GM21717 (cell line): ENCODE measurements at regions not wholly inside any gene's neighbourhood (a gene's known extent, or its start where the extent isn't known, plus 50 kb on each side); places are given as distances from the start of the nearest gene placed in this dataset.

Experiments used
- ATAC-seq: cut with Tn5 transposase; IDR thresholded peaks from one replicate; pipeline ENCODE4 v1.9.1; 2021; ENCODE audit warnings: mild to moderate bottlenecking, moderate library complexity; ENCODE audit not compliant: unreplicated experiment

DNA sequence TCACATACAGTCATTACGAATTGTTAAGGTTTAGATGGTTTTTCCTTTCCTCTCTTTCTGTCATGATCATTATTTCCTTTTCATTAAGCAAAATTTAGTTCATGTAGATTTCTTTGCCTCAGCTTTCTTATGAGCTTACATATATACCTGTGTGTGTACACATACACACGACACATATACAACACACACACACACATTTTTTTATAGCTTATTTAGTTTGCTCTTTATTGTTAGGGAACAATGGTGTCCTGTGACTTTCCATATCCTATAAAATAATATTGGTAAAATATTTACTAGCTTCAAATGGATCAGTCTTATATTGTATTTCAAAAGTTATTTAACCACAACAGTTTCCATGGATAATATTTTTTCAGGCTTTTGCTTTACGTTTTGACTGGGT, 840.7 kb downstream of the PCDH18 start:
- ATAC-seq, result no peak

- ATAC-seq, result no peak
Observed at GRCh38 chr4:136690360-136690759, 841.9 kb downstream of the PCDH18 start.

- ATAC-seq, result no peak
Observed at GRCh38 chr4:136687596-136687995, 844.7 kb downstream of the PCDH18 start.

- no peak for ATAC-seq
Observed at GRCh38 chr4:136687118-136687517, 845.2 kb downstream of the PCDH18 start.

DNA sequence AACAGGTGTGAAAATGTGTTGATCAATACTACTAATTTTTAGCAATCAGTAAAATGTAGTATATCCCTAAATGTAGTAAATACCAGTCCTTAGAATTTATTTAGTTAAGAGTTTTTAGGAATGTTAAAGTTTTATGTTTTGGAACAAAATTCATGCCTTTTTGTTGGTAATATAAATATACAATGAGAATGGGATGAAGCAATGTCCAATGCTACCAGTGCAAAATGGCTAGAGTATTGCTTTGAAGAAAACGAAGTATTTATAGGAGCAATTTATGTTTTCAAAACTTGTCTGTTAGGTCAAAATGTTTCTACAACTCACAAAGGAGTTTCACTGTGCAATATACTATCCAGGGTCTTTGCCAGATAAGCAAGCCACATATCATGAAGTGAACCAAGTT, 851.5 kb downstream of the PCDH18 start:
- ATAC-seq, result no peak

DNA sequence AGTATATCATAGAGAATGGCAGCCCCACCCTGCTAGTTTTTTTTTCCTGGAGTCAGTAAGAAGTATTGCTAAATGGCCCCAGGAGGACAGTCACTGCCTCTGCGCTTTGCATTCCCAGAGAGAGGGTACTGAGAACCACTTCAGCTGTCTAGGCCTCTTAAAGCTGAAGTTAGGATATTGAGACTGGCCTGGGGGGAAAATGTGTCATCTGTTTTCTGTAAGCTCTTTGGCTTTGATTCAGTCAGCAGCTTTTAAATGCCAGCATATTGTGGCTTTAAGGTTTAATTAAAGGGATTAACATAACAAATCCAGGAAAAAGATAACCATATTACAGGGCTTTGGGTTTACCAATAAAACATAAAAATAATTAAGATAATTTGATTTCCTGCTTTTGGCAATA, 852.0 kb downstream of the PCDH18 start:
- no peak for ATAC-seq

- no peak for ATAC-seq
Observed at GRCh38 chr4:136670265-136670664, 862.0 kb downstream of the PCDH18 start.

- ATAC-seq, result no peak
Observed at GRCh38 chr4:136664988-136665387, 867.3 kb downstream of the PCDH18 start.

- ATAC-seq, result no peak
Observed at GRCh38 chr4:136662539-136662938, 869.8 kb downstream of the PCDH18 start.

DNA sequence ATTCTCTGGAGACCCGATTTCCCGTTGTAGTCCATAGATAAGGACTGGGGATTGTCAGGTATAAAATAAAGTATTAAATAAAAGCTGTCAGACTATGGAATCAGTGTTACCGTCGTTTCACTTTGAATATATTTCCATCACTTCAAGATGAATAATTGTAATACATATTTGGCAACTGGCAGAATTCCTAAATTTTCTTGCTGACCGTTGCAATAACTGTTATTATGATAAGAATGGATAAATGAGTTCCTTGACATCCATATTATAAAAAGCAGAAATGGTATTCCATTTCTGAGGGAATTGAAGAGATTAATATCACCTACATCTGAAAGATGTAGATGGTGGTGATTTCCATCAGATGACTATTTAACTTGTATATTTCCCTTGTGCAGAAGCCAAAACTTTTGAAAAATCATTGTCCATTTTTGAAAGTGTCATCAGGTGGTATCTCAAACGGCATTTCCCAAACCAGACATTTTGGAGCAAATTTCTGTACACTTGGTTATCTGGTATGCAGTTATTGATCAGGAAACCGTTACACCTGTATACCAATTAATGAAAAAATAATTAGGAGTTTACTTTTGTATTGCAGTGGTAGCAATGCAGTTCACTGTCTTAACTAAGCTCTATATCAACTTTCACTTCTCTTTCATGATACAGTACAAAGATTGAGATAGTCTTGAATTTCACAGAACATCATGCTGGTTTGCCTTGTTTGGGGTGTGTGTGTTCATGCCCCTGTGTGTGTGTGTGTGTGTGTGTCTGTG, 878.5 kb downstream of the PCDH18 start:
- ATAC-seq, result no peak

DNA sequence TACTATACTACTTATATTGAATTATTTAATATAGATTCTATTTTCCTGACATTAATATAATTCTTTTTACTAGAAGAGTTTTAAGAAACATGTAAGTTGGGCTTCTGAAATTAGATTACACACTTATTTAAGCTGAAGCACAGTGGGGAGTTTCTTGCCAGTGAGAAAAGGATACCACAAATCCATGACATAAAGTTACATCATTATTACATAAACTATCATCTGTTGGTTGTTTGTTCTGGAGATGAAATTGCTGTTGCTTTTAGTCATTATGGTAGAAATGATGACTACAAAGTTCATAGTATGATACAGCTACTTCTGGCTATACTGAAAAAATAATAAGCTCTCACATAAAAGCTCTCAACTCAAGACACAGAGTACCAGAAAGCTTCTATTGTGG, 880.4 kb downstream of the PCDH18 start:
- ATAC-seq, result no peak

DNA sequence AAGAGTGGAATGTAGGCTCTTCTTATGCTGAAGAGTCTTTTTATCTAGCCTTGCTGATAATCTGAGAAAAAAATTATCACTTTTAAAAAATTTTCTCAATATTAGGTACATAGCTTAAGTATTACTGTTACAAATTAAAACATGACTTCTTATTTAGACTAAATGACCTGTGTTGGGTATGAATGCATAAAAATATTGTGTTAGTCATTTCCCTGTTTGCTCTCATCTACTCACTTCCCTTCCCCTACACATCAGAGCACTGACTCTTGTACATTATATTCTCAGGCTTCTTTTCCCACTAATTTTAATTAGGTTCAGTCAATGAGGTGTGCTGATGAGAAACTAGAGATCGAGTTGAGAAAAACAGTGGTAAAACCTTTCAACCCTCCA, 881.0 kb downstream of the PCDH18 start:
- ATAC-seq, result peak; percentile 48

DNA sequence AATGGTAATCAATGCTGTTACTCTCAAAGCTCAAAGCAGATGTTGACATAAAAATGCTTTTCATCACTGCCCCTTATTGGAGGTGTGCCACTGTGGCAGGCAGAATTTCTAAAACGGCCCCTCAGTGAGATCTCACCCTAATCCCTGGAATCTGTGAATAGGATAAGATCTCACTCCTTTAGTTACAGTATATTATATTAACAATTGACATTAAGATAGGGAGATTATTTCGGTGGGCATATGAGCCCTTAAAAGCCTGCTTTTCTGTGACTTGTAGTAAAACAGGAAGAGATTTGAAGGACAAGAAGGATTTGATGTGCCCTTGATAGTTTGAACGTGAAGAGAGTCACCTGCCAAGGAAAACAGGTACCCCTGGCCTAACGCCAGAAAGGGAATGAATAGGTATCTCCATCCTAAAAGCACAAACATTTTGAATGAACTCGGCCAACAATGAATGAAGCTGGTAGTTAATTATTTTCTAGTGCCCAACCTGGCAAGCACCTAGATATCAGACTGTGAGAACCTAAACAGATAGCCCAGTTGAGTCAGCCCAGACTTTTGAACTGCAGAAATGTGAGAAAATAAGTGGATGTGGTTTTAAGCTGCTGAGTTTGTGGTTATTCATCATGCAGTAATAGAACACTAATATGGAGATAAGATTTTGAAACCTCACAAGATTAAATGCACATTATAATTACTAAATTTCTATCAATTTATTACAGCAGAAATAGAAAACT, 881.6 kb downstream of the PCDH18 start:
- peak; percentile 60 for ATAC-seq

- no peak for ATAC-seq
Observed at GRCh38 chr4:136644279-136644678, 888.0 kb downstream of the PCDH18 start.

DNA sequence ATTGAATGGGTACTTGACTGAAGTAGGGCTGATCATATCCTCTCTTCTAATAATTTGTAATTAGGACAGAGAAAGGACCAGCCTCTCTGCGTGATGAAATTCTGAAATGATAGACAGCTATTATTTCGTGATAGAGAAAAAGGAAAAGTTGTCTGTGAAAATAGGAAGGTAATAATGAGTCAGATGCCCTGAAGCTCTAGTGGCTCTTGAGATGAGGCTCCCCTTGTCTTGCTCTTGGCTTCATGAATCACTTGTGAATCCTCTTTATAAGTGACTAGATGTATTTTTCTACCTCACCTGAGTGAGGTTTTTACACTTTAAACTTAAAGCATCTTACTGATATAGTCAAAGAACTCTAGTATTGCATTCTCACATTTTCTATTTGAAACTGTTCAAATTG, 888.9 kb downstream of the PCDH18 start:
- no peak for ATAC-seq

- ATAC-seq, result no peak
Observed at GRCh38 chr4:136637071-136637777, 895.1 kb downstream of the PCDH18 start.

GRCh38 chr4:136636155-136636554, 896.1 kb downstream of the PCDH18 start:
- no peak for ATAC-seq

DNA sequence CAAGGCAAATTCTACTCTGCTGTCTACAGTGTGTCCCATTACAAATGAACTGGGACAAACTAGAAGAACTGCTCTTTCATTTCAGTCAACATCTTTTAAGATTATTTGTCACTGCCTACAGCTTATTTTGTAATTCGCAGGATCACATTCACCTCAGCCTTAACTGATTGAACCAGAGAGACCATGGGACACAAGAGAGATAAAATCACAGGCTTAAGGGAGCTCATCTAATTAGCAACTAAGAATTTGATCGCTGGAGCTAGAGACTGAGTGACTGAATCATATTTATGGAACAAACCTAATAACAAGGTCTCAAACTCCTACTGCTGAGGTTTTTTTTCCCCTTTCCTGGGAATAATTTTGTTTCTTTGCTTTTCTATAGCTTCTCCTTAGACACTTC, 898.2 kb downstream of the PCDH18 start:
- no peak for ATAC-seq

DNA sequence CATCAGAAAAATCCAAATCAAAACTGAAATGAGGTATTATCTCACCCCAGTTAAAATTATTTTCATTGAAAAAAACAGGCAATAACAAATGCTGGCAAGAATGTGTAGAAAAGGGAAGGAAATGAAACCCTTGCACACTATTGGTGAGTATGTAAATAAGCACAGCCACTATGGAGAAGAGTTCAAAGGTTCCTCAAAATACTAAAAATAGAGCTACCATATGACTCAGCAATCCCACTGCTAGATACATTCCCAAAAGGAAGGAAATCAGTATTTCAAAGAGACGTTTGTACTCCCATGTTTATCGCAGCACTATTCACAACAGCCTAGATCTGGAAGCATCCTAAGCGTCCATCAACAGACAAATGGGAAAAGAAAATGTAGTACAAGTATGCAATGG, 932.4 kb downstream of the PCDH18 start:
- no peak for ATAC-seq

- ATAC-seq, result no peak
Observed at GRCh38 chr4:136590440-136590839, 941.9 kb downstream of the PCDH18 start.

- no peak for ATAC-seq
Observed at GRCh38 chr4:136583567-136583966, 948.7 kb downstream of the PCDH18 start.

DNA sequence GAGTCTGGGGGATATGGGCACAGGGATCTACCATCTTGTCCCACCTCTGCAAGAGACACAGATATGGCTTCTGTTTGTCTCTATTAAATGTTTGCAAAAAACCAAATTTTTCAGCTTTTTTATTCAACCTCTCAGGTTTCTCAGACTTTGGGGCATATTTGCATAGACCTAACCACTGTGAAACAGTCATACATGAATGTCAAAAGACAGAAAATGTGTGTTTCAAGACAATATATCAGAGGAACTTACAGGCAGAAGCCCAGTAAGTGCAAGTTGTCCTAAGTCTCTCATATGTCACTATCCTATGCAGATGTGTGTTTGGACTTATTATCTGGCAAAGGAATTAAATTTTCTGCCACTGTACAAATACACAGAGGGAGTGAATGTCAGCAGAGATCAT, 951.2 kb downstream of the PCDH18 start:
- no peak for ATAC-seq
